Heart left ventricle (tissue), 16 donors: ENCODE measurements at regions not wholly inside any gene's neighbourhood (a gene's known extent, or its start where the extent isn't known, plus 50 kb on each side); places are given as distances from the start of the nearest gene placed in this dataset.

Source experiments
- ATAC-seq, 4 donors: fragments of 200-7000 bp; cut with Tn5 transposase; one replicate each; pipeline ENCODE4 v1.9.1; 2020 to 2022; ENCODE audit warnings: moderate library complexity in 4 of 4, mild to moderate bottlenecking in 3 of 4, moderate number of reproducible peaks in 1 of 4
- DNase-seq, 5 donors: peaks; one replicate each; pipeline ENCODE4 v3.0.0-alpha.2; 2020
- H3K27ac ChIP-seq, 12 donors: fragments of 200-600 bp; sonication (generic) in 4 of 12; one replicate each; pipeline versions ENCODE4 v1.5.0 to v1.8.0; 2016 to 2022; ENCODE audit warnings: mild to moderate bottlenecking in 2 of 12
- H3K27me3 ChIP-seq, 9 donors: fragments of 200-600 bp; sonication (generic) in 2 of 9; one replicate each; pipeline versions ENCODE4 v1.5.1 to v1.8.0; 2016 to 2022; ENCODE audit warnings: mild to moderate bottlenecking in 3 of 9
- H3K36me3 ChIP-seq, 9 donors: fragments of 200-600 bp; sonication (generic) in 2 of 9; one replicate each; pipeline versions ENCODE4 v1.5.0 to v1.8.0; 2018 to 2022; ENCODE audit warnings: mild to moderate bottlenecking in 2 of 9
- H3K4me1 ChIP-seq, 12 donors: fragments of 200-600 bp; sonication (generic) in 4 of 12; one replicate each; pipeline versions ENCODE4 v1.5.0 to v1.8.0; 2016 to 2022; ENCODE audit warnings: mild to moderate bottlenecking in 3 of 12
- H3K4me3 ChIP-seq, 12 donors: fragments of 200-600 bp; sonication (generic) in 4 of 12; one replicate each; pipeline versions ENCODE4 v1.5.0 to v1.8.0; 2017 to 2022; ENCODE audit warnings: mild to moderate bottlenecking in 9 of 12, moderate library complexity in 4 of 12
- H3K9me3 ChIP-seq, 12 donors: fragments of 200-600 bp; sonication (generic) in 4 of 12; one replicate each; pipeline versions ENCODE4 v1.5.0 to v1.8.0; 2016 to 2022; ENCODE audit warnings: mild to moderate bottlenecking in 1 of 12
- CTCF ChIP-seq, 12 donors: fragments of 200-600 bp; sonication (generic) in 4 of 12; IDR thresholded peaks; one replicate each; pipeline versions ENCODE4 v1.5.0 to v1.8.0; 2018 to 2022; ENCODE audit warnings: antibody characterized with exemption in 12 of 12, mild to moderate bottlenecking in 5 of 12
- POLR2A ChIP-seq, 2 donors: fragments of 450-650 bp; IDR thresholded peaks; one replicate each; pipeline ENCODE4 v1.6.1; 2017; ENCODE audit warnings: antibody characterized with exemption in 2 of 2, mild to moderate bottlenecking in 2 of 2, moderate library complexity in 2 of 2
- WGBS, 4 donors: extraction: QIAGEN DNeasy Blood & Tissue Kit in 2 of 4; methylation state at CpG; one replicate each; pipeline versions ENCODE4 v1.1.5 to v1.1.7; 2013 to 2018; 5-methylcytosine and 5-hydroxymethylcytosine counted together
- intact Hi-C, 10 donors: fragments of 100-400 bp; cut with DNase I; formaldehyde crosslinking; loops; one replicate each; pipeline versions ENCODE4 v1.11.1 to v1.14.2; 2022
- donor health status: ischemic (EF 13 %, LVEDD 7.1; RV severe dilation, severe dysfunction).
- donor health status: healthy with polysubstance abuse.
- donor health status: DM: no; HTN: yes; CAD: no.
- donor health status: DM: no; HTN: no; CAD: no.
- donor health status: ischemic (EF 25% LVEDD 6.9; RV normal size, moderate dysfunction).
- donor health status: ischemic (EF 25% LVEDD 5.7; RV mildly dilated, moderate dysfunction).
- donor health status: healthy.
- donor health status: DM: yes; HTN: yes; CAD: no.
- donor health status: ischemic (EF 35%, LVEDD 5.7; RV mildly dilated, moderate dysfunction).
- donor health status: nonischemic (EF 11% LVEDD 7.7; RV severe dilation, severe dysfunction).
- donor health status: DM: yes; HTN: yes; CAD: no.
- donor health status: PGD.
- donor health status: ischemic (EF 29% LVEDD 5.4; RV normal size, mild dysfunction).
- donor health status: nonischemic (EF 23%, LVEDD 6.1; RV moderate dilation, normal function).

GRCh38 chr18:73458186-73458964 is 590.6 kb upstream of the NETO1 start:
- no peaks in the 10 kb centered on the region for H3K9me3 ChIP-seq
- no peaks in the 10 kb centered on the region for H3K36me3 ChIP-seq
- ATAC-seq (peak; percentile 57 to 74 (median 60)), DNase-seq (no peak)
- no peaks in the 10 kb centered on the region for H3K27me3 ChIP-seq
- peaks cover 0 to 10% (median 0%) of the 10 kb centered on the region in 12 donors for H3K4me1 ChIP-seq
- TF ChIP-seq CTCF (IDR thresholded peaks at IDR 0.05) = no peak
- no peak for TF ChIP-seq POLR2A (IDR thresholded peaks at IDR 0.05)
- H3K4me3 ChIP-seq = no peak overlapping the region
- 38 to 52% (median 49%) methylated on average over 6 of the region's 6 CpGs for whole genome bisulfite sequencing, 4 donors
- peak overlapping the region in 10 of 12 donors; percentile 12 to 75 (median 54) for H3K27ac ChIP-seq
- intact Hi-C loops = loop anchor here in 1 of 10 donors (10.0 kb wide), 1 partner anchor 386 kb away; no protein-coding TSS in a partner anchor

GRCh38 chr18:73456643-73457042 is 588.9 kb upstream of the NETO1 start:
- TF ChIP-seq POLR2A (IDR thresholded peaks at IDR 0.05) = no peak
- TF ChIP-seq CTCF (IDR thresholded peaks at IDR 0.05) = no peak
- no peak for DNase-seq
- peak overlapping the region in 3 of 12 donors; percentile 35 to 81 (median 62) for H3K27ac ChIP-seq
- no peak overlapping the region for H3K4me3 ChIP-seq
- no peaks in the 10 kb centered on the region for H3K9me3 ChIP-seq
- intact Hi-C loops = loop anchor here in 1 of 10 donors (10.0 kb wide), 1 partner anchor 388 kb away; no protein-coding TSS in a partner anchor
- 87 to 91% (median 89%) methylated on average over 3 of the region's 3 CpGs for WGBS, 4 donors
- no peaks in the 10 kb centered on the region for H3K27me3 ChIP-seq
- no peak for ATAC-seq
- H3K4me1 ChIP-seq = peaks cover 0 to 5% (median 0%) of the 10 kb centered on the region in 12 donors
- H3K36me3 ChIP-seq = no peaks in the 10 kb centered on the region

GRCh38 chr18:73452866-73453265 is 585.1 kb upstream of the NETO1 start:
- 89 to 98% (median 94%) methylated on average over 1 of the region's 1 CpG for WGBS, 4 donors
- Histone ChIP-seq H3K36me3 (no peaks in the 10 kb centered on the region), H3K4me1 (no peaks in the 10 kb centered on the region), H3K27me3 (no peaks in the 10 kb centered on the region), H3K4me3 (no peak overlapping the region), H3K9me3 (peaks cover 0 to 12% (median 0%) of the 10 kb centered on the region in 12 donors), H3K27ac (no peak overlapping the region)
- TF ChIP-seq POLR2A (IDR thresholded peaks at IDR 0.05) (no peak), CTCF (IDR thresholded peaks at IDR 0.05) (no peak)
- intact Hi-C loops = loop anchor here in 1 of 10 donors (10.0 kb wide), 1 partner anchor 392 kb away; no protein-coding TSS in a partner anchor
- no peak for DNase-seq
- no peak for ATAC-seq

- 64 to 74% (median 68%) methylated on average over 4 of the region's 4 CpGs for WGBS, 4 donors
- Histone ChIP-seq H3K4me3 (no peak overlapping the region), H3K4me1 (no peaks in the 10 kb centered on the region), H3K27me3 (no peaks in the 10 kb centered on the region), H3K9me3 (peaks cover 0 to 12% (median 0%) of the 10 kb centered on the region in 12 donors), H3K27ac (no peak overlapping the region), H3K36me3 (no peaks in the 10 kb centered on the region)
- no peak for DNase-seq
- TF ChIP-seq CTCF (IDR thresholded peaks at IDR 0.05) = no peak
- no peak for TF ChIP-seq POLR2A (IDR thresholded peaks at IDR 0.05)
- ATAC-seq = no peak
- intact Hi-C loops = no loop called here
Observed at GRCh38 chr18:73446502-73446901, 578.7 kb upstream of the NETO1 start.
